ENCODE measurements at regions not wholly inside any gene's neighbourhood (a gene's known extent, or its start where the extent isn't known, plus 50 kb on each side); places are given as distances from the start of the nearest gene placed in this dataset.

- TF ChIP-seq EP300 (IDR thresholded peaks at IDR 0.05): no peak
- no peak for TF ChIP-seq CTCF (IDR thresholded peaks at IDR 0.05)
- TF ChIP-seq POLR2A (IDR thresholded peaks at IDR 0.05): no peak
Observed at GRCh38 chr3:124582621-124583395, 147.4 kb upstream of the UMPS start.
